ENCODE measurements at regions not wholly inside any gene's neighbourhood (a gene's known extent, or its start where the extent isn't known, plus 50 kb on each side); places are given as distances from the start of the nearest gene placed in this dataset.
"Not testable (repeated sequence)": the region's sequence is repeated elsewhere in the genome, so short reads cannot be mapped to it uniquely, and the experiment has no call there.

DNA sequence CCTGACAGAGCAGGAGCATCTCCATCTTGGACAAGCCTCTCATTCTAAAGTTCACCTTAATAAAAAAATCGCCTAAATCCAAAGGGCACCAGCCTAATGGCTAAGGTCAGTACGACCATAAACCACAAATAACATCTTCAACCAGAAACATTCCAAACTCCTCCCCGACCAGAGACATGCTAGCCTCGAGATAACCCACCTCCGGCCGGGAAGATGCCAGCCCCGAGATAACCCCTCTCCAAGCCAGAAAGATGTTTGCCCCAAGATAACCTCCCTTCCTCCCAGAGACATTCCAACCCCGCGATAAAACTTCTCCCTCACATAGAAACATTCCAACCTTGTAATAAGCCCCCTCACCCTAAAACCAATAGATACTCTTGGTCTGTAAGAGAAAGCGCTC is 86.8 kb upstream of the PKP2 start:
- H3K4me1 Mint-ChIP-seq (ENCODE audit: low read depth) = peaks cover 25% of the 10 kb centered on the region
- peak overlapping the region; percentile 30 for H3K27ac Mint-ChIP-seq
- no peak overlapping the region for H3K4me3 Mint-ChIP-seq (ENCODE audit: low read depth)
- H3K27me3 Mint-ChIP-seq = no peaks in the 10 kb centered on the region
- TF ChIP-seq, protein P1, sequence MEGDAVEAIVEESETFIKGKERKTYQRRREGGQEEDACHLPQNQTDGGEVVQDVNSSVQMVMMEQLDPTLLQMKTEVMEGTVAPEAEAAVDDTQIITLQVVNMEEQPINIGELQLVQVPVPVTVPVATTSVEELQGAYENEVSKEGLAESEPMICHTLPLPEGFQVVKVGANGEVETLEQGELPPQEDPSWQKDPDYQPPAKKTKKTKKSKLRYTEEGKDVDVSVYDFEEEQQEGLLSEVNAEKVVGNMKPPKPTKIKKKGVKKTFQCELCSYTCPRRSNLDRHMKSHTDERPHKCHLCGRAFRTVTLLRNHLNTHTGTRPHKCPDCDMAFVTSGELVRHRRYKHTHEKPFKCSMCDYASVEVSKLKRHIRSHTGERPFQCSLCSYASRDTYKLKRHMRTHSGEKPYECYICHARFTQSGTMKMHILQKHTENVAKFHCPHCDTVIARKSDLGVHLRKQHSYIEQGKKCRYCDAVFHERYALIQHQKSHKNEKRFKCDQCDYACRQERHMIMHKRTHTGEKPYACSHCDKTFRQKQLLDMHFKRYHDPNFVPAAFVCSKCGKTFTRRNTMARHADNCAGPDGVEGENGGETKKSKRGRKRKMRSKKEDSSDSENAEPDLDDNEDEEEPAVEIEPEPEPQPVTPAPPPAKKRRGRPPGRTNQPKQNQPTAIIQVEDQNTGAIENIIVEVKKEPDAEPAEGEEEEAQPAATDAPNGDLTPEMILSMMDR (IDR thresholded peaks at IDR 0.05; ENCODE audit: unreplicated experiment) = no peak
- peaks cover 1% of the 10 kb centered on the region for H3K36me3 Mint-ChIP-seq (ENCODE audit: insufficient read depth)
- peaks cover 12% of the 10 kb centered on the region for H3K9me3 Mint-ChIP-seq (ENCODE audit: low read depth)
- DNase-seq (ENCODE audit: low spot score, unreplicated experiment) = no peak

- peaks cover 20% of the 10 kb centered on the region for H3K4me1 Mint-ChIP-seq (ENCODE audit: low read depth)
- H3K4me3 Mint-ChIP-seq (ENCODE audit: low read depth) = no peak overlapping the region
- no peaks in the 10 kb centered on the region for H3K27me3 Mint-ChIP-seq
- no peak for DNase-seq (ENCODE audit: low spot score, unreplicated experiment)
- TF ChIP-seq, protein P1 (IDR thresholded peaks at IDR 0.05; ENCODE audit: unreplicated experiment) = no peak
- H3K27ac Mint-ChIP-seq = peak overlapping the region; percentile 81
- peaks cover 1% of the 10 kb centered on the region for H3K36me3 Mint-ChIP-seq (ENCODE audit: insufficient read depth)
- H3K9me3 Mint-ChIP-seq (ENCODE audit: low read depth) = peaks cover 12% of the 10 kb centered on the region
Measured at GRCh38 chr12:32981139-32981538, 84.6 kb upstream of the PKP2 start.

DNA sequence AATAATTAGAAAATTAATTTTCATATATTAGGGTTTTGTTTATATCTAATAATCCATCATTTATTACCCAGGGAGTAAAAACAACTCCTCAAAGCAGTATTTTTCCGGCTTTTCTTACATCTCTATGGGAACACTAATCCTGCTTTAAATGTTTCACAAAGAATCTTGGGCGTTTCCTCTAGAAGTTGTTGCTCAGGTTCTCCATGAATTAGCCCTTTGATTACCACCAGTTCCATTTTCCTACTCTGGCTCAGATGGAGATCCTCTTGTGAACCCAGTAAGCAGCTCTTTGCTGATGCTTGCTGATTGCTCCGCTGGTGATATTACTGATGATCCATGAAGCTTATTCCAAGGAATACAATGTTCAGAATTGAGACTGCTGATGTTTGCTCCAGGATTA is 78.5 kb upstream of the PKP2 start:
- Mint-ChIP-seq H3K27ac (no peak overlapping the region), H3K9me3 (ENCODE audit: low read depth) (no peaks in the 10 kb centered on the region), H3K4me3 (ENCODE audit: low read depth) (no peak overlapping the region), H3K4me1 (ENCODE audit: low read depth) (peaks cover under 1% of the 10 kb centered on the region), H3K36me3 (ENCODE audit: insufficient read depth) (no peaks in the 10 kb centered on the region), H3K27me3 (no peaks in the 10 kb centered on the region)
- no peak for DNase-seq (ENCODE audit: low spot score, unreplicated experiment)
- TF ChIP-seq, protein P1 (IDR thresholded peaks at IDR 0.05; ENCODE audit: unreplicated experiment) = no peak

DNA sequence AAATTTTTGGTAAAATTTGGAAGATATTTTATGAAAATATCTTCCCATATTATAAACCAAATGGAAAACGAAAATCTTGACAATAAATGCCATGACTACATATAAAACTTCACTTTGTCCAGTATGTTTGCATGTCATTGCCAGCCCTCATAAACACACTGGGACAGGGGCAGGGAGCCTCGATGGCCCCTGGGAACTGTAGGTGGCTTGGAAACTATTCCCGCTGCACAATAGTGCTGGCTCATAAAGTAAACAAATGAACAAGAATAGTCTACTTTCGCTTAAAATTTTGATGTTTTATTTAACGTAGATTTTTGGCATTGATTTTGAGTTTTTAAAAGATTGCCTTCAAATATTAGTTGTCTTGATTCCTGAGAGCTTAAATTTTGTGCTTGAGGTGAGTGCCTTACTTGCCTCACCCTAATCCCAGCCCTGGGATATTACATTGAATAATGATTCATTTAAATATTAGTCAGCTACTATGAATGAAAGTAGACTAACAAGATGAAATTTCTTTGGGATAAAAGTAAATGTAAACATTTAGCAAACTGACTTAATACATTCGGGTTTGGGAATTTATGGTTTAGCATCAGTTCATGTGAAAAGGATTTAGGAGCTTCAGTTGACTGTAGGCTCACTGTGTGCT is 74.0 kb upstream of the PKP2 start:
- no peak overlapping the region for H3K4me3 Mint-ChIP-seq (ENCODE audit: low read depth)
- H3K36me3 Mint-ChIP-seq (ENCODE audit: insufficient read depth) = no peaks in the 10 kb centered on the region
- H3K9me3 Mint-ChIP-seq (ENCODE audit: low read depth) = no peaks in the 10 kb centered on the region
- TF ChIP-seq, protein P1 (IDR thresholded peaks at IDR 0.05; ENCODE audit: unreplicated experiment) = no peak
- peaks cover 3% of the 10 kb centered on the region for H3K4me1 Mint-ChIP-seq (ENCODE audit: low read depth)
- no peak for DNase-seq (ENCODE audit: low spot score, unreplicated experiment)
- no peak overlapping the region for H3K27ac Mint-ChIP-seq
- H3K27me3 Mint-ChIP-seq = no peaks in the 10 kb centered on the region

DNA sequence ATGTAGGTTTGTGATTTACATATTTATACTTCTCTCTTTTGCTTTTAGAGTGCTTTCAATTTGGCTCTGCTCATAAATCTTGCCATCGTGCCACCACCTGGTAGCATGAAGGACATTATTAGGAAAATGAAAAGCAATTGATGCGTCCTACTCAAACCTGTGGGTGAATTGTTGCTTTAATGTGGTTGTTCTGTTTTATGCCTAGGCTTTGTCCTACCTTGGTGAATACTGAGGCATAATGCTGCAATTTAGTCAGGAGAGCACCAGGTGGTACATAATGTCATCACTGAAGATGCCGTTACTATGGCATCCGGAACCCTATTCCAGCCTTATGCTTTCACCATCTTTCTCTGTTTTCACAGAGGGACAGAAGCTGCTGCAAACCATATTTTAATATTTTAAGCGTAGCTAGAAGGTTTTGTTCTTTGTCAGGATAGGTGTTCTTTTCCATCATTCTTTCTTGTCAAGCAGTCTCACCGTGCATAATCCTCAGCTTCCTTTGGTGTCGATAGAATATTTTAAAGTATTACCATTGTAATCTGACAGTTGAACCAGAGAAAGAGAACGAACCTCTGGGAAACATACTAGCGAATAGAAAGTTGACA is 68.5 kb upstream of the PKP2 start:
- Mint-ChIP-seq H3K36me3 (ENCODE audit: insufficient read depth) (no peaks in the 10 kb centered on the region), H3K4me1 (ENCODE audit: low read depth) (peaks cover 2% of the 10 kb centered on the region), H3K9me3 (ENCODE audit: low read depth) (peaks cover 3% of the 10 kb centered on the region), H3K27me3 (no peaks in the 10 kb centered on the region), H3K27ac (no peak overlapping the region), H3K4me3 (ENCODE audit: low read depth) (no peak overlapping the region)
- DNase-seq (ENCODE audit: low spot score, unreplicated experiment) = no peak
- TF ChIP-seq, protein P1 (IDR thresholded peaks at IDR 0.05; ENCODE audit: unreplicated experiment) = no peak

DNA sequence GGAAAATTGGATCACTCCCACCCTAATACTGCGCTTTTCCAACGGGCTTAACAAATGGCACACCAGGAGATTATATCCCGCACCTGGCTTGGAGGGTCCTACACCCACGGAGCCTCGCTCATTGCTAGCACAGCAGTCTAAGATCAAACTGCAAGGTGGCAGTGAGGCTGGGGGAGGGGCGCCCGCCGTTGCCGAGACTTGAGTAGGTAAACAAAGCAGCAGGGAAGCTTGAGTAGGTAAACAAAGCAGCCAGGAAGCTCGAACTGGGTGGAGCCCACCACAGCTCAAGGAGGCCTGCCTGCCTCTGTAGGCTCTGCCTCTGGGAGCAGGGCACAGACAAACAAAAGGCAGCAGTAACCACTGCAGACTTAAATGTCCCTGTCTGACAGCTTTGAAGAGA is 59.8 kb upstream of the PKP2 start:
- not testable (repeated sequence) for H3K27ac Mint-ChIP-seq; H3K36me3 Mint-ChIP-seq (ENCODE audit: insufficient read depth); H3K4me3 Mint-ChIP-seq (ENCODE audit: low read depth); H3K27me3 Mint-ChIP-seq; H3K4me1 Mint-ChIP-seq (ENCODE audit: low read depth); DNase-seq (ENCODE audit: low spot score, unreplicated experiment)
- H3K9me3 Mint-ChIP-seq (ENCODE audit: low read depth) = peaks cover 22% of the 10 kb centered on the region
